ENCODE measurements at regions not wholly inside any gene's neighbourhood (a gene's known extent, or its start where the extent isn't known, plus 50 kb on each side); places are given as distances from the start of the nearest gene placed in this dataset.

DNA sequence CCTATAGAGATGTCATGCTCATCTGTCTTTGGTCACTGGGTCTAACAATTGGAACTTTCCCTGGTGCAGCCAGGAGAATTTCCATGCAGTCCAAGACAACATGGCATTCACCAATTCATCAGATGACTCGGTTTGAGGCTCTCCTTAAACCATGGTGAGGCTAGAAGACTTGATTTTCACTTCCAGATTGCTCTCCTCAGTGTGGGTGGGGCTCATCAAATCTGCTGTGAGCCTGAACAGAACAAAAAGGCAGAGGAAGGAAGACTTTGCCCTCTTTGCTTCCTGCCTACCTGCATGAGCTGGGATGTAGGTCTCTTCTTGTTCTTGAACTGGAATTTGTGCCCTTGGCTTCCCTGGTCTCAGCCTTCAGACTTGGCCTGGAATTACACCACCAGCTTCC is 203.4 kb upstream of the TRIB2 start:
- TF ChIP-seq, protein P1, sequence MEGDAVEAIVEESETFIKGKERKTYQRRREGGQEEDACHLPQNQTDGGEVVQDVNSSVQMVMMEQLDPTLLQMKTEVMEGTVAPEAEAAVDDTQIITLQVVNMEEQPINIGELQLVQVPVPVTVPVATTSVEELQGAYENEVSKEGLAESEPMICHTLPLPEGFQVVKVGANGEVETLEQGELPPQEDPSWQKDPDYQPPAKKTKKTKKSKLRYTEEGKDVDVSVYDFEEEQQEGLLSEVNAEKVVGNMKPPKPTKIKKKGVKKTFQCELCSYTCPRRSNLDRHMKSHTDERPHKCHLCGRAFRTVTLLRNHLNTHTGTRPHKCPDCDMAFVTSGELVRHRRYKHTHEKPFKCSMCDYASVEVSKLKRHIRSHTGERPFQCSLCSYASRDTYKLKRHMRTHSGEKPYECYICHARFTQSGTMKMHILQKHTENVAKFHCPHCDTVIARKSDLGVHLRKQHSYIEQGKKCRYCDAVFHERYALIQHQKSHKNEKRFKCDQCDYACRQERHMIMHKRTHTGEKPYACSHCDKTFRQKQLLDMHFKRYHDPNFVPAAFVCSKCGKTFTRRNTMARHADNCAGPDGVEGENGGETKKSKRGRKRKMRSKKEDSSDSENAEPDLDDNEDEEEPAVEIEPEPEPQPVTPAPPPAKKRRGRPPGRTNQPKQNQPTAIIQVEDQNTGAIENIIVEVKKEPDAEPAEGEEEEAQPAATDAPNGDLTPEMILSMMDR (conservative IDR thresholded peaks at IDR 0.05): no peak
- TF ChIP-seq EZH2 (IDR thresholded peaks at IDR 0.05; ENCODE audit: low read depth): no peak
